Mononuclear cell (primary cell): ENCODE measurements at regions not wholly inside any gene's neighbourhood (a gene's known extent, or its start where the extent isn't known, plus 50 kb on each side); places are given as distances from the start of the nearest gene placed in this dataset.
"Not testable (repeated sequence)": the region's sequence is repeated elsewhere in the genome, so short reads cannot be mapped to it uniquely, and the experiment has no call there.

ENCODE experiments used
- H3K27me3 ChIP-seq: 2 replicates; pipeline ENCODE4 v1.6.0; 2011; ENCODE audit warnings: low read length, control low read depth; ENCODE audit not compliant: insufficient read depth
- H3K4me1 ChIP-seq: 2 replicates; pipeline ENCODE4 v1.5.1; 2011; ENCODE audit warnings: mild to moderate bottlenecking, low read length, control low read depth; ENCODE audit not compliant: insufficient read depth
- H3K4me3 ChIP-seq: 2 replicates; pipeline ENCODE4 v1.5.1; 2011; ENCODE audit warnings: mild to moderate bottlenecking, low read length, moderate library complexity
- H3K9me3 ChIP-seq: 2 replicates; pipeline ENCODE4 v1.5.1; 2011; ENCODE audit warnings: low read depth, mild to moderate bottlenecking, control low read depth, low read length

GRCh38 chr6:27173232-27173601 lies 74.3 kb upstream of the PRSS16 start:
- not testable (repeated sequence) for H3K27me3 ChIP-seq, H3K4me3 ChIP-seq, H3K9me3 ChIP-seq
- H3K4me1 ChIP-seq = peaks cover 12% of the 10 kb centered on the region

DNA sequence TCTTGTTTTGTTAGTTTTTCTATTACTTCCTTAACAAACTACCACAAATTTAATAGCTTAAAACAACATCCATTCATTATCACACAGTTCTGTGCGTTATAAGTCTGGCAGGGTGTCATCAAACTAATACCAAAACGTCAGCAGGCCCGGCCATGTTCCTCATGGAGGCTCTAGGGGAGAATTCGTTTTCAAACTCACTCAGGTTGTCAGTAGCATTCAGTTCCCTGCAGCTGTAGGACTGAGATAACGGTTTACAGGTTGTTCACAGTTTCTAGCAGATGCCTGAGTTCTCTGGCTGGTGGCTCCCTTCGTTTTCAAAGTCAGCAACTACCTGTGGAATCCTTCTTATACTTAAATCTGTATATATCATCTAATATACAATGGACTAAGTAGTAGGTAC lies 72.5 kb upstream of the PRSS16 start:
- H3K4me1 ChIP-seq = peaks cover 18% of the 10 kb centered on the region

DNA sequence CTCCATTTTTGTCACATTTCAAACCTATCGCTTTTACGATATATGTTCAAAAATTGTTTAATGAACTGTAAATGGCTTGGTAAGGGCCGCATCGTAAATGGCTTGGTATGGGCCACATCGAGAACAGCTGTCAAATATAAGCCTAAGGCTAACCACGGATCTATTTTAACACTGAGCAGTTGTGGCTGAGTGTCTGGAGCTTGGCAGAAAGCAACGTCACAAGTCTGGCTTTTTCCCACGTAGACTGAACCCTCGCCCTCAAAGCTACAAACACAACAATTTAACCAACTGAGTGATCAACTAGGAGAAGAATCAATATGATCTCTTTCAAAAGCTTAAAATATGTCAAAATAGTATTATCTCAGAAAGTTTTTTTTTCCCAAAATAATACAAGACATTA lies 71.4 kb upstream of the PRSS16 start:
- Histone ChIP-seq H3K4me3 (no peak overlapping the region), H3K9me3 (no peaks in the 10 kb centered on the region), H3K4me1 (peaks cover 18% of the 10 kb centered on the region), H3K27me3 (no peaks in the 10 kb centered on the region)

More for the DNA sequence above, 72.5 kb upstream of the PRSS16 start:
- Histone ChIP-seq H3K27me3 (no peaks in the 10 kb centered on the region), H3K9me3 (peaks cover under 1% of the 10 kb centered on the region), H3K4me3 (no peak overlapping the region)

- H3K4me1 ChIP-seq = peaks cover 18% of the 10 kb centered on the region
These were observed 70.7 kb upstream of the PRSS16 start for GRCh38 chr6:27176523-27177484.

GRCh38 chr6:27177485-27178406 lies 69.8 kb upstream of the PRSS16 start:
- Histone ChIP-seq H3K27me3 (no peaks in the 10 kb centered on the region), H3K9me3 (no peaks in the 10 kb centered on the region), H3K4me1 (peaks cover 18% of the 10 kb centered on the region), H3K4me3 (peak overlapping the region; percentile 98)

More at GRCh38 chr6:27176523-27177484, 70.7 kb upstream of the PRSS16 start:
- peak overlapping the region; percentile 98 for H3K4me3 ChIP-seq
- no peaks in the 10 kb centered on the region for H3K27me3 ChIP-seq
- no peaks in the 10 kb centered on the region for H3K9me3 ChIP-seq

DNA sequence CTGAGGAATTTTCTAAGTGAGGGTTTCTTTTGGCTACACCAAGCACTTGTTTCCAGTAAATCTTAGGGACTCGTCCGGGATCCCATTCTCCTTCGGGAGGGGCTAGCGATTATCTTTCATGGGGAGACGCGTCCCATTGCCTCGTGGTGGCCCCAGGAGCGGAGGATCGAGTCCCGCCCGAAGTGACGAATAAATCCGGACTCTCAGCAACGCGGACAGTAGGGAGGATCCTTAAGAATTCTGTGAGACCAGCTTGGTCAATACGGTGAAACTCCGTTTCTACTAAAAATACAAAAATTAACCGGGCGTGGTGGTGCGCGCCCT lies 69.1 kb upstream of the PRSS16 start:
- Histone ChIP-seq H3K4me3 (peak overlapping the region; percentile 98), H3K27me3 (no peaks in the 10 kb centered on the region), H3K4me1 (peaks cover 18% of the 10 kb centered on the region), H3K9me3 (no peaks in the 10 kb centered on the region)

DNA sequence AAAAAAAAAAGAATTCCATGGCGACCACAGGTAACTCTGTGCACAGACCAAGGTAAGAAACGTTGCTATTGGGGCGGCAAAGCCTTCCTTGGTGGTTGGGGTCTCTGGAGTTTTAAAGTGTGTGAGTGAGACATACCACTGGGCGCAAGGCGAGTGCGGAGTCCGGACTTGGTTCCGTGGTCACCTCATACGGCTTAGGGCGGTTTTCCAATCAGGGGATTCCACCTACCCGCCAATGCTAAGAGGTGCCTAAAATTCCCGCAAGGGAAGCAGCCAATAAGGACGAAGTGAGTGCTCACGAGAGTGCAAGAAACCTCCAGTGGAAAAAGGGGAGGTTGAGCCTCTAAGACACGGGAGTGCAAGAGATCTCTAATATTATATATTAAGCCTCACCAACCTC lies 68.6 kb upstream of the PRSS16 start:
- no peak overlapping the region for H3K4me3 ChIP-seq
- H3K9me3 ChIP-seq = no peaks in the 10 kb centered on the region
- peaks cover 18% of the 10 kb centered on the region for H3K4me1 ChIP-seq
- H3K27me3 ChIP-seq = no peaks in the 10 kb centered on the region

GRCh38 chr6:27183060-27183832 lies 64.3 kb upstream of the PRSS16 start:
- Histone ChIP-seq H3K9me3 (no peaks in the 10 kb centered on the region), H3K4me3 (no peak overlapping the region), H3K4me1 (peaks cover 11% of the 10 kb centered on the region), H3K27me3 (no peaks in the 10 kb centered on the region)

- Histone ChIP-seq H3K27me3 (no peaks in the 10 kb centered on the region), H3K4me3 (peak overlapping the region; percentile 57), H3K9me3 (no peaks in the 10 kb centered on the region), H3K4me1 (peaks cover 15% of the 10 kb centered on the region)
These were observed 60.1 kb upstream of the PRSS16 start for GRCh38 chr6:27187231-27188060.

GRCh38 chr6:27188061-27188884 lies 59.2 kb upstream of the PRSS16 start:
- Histone ChIP-seq H3K27me3 (no peaks in the 10 kb centered on the region), H3K9me3 (no peaks in the 10 kb centered on the region), H3K4me1 (peaks cover 15% of the 10 kb centered on the region), H3K4me3 (peak overlapping the region; percentile 57)

- H3K9me3 ChIP-seq = no peaks in the 10 kb centered on the region
- H3K4me3 ChIP-seq = peak overlapping the region; percentile 57
- no peaks in the 10 kb centered on the region for H3K27me3 ChIP-seq
- H3K4me1 ChIP-seq = peaks cover 15% of the 10 kb centered on the region
These were observed 58.5 kb upstream of the PRSS16 start for GRCh38 chr6:27188885-27189418.

GRCh38 chr6:27190126-27190525 lies 57.4 kb upstream of the PRSS16 start:
- Histone ChIP-seq H3K9me3 (no peaks in the 10 kb centered on the region), H3K4me1 (peaks cover 15% of the 10 kb centered on the region), H3K4me3 (no peak overlapping the region), H3K27me3 (no peaks in the 10 kb centered on the region)

DNA sequence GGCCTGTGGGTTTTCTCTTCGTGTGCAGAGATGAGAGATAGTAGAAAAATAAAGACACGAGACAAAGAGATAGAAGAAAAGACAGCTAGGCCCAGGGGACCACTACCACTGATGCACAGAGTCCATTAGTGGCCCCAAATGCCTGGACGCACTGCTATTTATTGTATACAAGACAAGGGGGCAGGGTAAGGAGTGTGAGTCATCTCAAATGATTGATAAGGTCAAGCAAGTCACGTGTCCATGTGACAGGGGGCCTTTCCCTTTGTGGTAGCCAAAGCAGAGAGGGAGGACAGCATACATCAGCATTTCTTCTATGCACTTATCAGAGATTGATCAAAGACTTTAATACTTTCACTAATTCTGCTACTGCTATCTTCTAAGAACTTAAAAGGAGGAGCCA lies 53.0 kb upstream of the PRSS16 start:
- H3K4me1 ChIP-seq, H3K9me3 ChIP-seq, H3K4me3 ChIP-seq, H3K27me3 ChIP-seq: not testable (repeated sequence)
